ENCODE measurements at regions not wholly inside any gene's neighbourhood (a gene's known extent, or its start where the extent isn't known, plus 50 kb on each side); places are given as distances from the start of the nearest gene placed in this dataset.

DNA sequence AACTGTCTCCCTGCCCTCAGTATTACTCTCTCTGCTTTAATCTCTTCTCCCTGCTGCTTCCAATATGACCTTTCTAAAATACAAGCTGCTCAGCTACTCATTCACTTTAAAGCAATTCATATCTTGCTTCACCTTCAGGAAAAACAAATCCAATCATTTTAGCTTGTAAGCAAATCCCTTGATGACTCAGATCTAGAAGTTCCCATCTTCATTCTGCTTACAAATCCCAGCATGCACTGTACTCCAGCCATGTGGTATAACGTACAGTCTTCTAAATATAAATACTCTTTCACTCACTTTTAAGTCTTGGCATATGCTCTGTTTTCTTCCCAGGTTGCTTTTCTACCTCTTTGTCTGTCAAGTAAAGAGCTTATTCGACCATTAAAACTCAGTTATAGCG lies 1009.1 kb upstream of the SEMA6D start:
- TF ChIP-seq GATA2 (IDR thresholded peaks at IDR 0.05; ENCODE audit: low read depth, low read length) = no peak
- TF ChIP-seq GATA3 (IDR thresholded peaks at IDR 0.05; ENCODE audit: low read depth, low read length) = no peak
